Memory B cell (primary cell): ENCODE measurements at regions not wholly inside any gene's neighbourhood (a gene's known extent, or its start where the extent isn't known, plus 50 kb on each side); places are given as distances from the start of the nearest gene placed in this dataset.

Experiments
- ATAC-seq: fragments of 150-1000 bp; cut with Tn5 transposase; 2 replicates; pipeline ENCODE4 v1.10.0; 2021; ENCODE audit warnings: low read depth, mild to moderate bottlenecking, moderate library complexity
- DNase-seq, 2 donors: peaks; one replicate each; pipeline ENCODE4 v3.0.0; 2022; ENCODE audit warnings: low spot score in 2 of 2
- H3K27ac Mint-ChIP-seq: one replicate; pipeline ENCODE4 v1.8.0; 2022; ENCODE audit warnings: mild to moderate bottlenecking, moderate library complexity, mixed read lengths
- H3K27me3 Mint-ChIP-seq: one replicate; pipeline ENCODE4 v1.8.0; 2022; ENCODE audit warnings: mixed read lengths
- H3K36me3 Mint-ChIP-seq: one replicate; pipeline ENCODE4 v1.8.0; 2022; ENCODE audit warnings: mild to moderate bottlenecking, mixed read lengths
- H3K4me1 Mint-ChIP-seq: one replicate; pipeline ENCODE4 v1.8.0; 2022; ENCODE audit warnings: mixed read lengths
- H3K4me3 Mint-ChIP-seq: one replicate; pipeline ENCODE4 v1.8.0; 2022; ENCODE audit warnings: mild to moderate bottlenecking, moderate library complexity, mixed read lengths
- H3K9me3 Mint-ChIP-seq: one replicate; pipeline ENCODE4 v1.8.0; 2022; ENCODE audit warnings: mixed read lengths

DNA sequence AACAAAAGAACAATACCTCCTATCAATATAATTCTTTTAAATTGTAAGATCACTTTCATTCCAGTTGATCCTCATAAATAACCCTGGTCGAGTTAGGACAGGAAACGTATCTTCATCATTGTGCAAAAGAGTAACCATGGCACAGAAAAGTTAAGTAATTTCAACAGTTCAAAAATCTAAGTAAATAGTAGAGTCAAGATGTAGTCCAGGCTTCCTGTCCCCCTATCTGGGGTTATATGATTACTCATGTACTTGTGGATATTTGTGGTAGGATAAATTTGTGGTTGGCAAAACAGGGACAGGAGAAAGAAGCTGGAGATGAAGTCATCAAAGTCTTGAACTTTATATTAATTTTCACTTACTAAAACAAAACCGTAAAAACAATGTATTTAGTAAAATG lies 772.6 kb downstream of the TSN start:
- Mint-ChIP-seq H3K4me1 (no peaks in the 10 kb centered on the region), H3K9me3 (peaks cover 4% of the 10 kb centered on the region), H3K27ac (no peak overlapping the region), H3K36me3 (no peaks in the 10 kb centered on the region), H3K27me3 (no peaks in the 10 kb centered on the region), H3K4me3 (no peak overlapping the region)
- ATAC-seq = no peak
- DNase-seq = no peak

DNA sequence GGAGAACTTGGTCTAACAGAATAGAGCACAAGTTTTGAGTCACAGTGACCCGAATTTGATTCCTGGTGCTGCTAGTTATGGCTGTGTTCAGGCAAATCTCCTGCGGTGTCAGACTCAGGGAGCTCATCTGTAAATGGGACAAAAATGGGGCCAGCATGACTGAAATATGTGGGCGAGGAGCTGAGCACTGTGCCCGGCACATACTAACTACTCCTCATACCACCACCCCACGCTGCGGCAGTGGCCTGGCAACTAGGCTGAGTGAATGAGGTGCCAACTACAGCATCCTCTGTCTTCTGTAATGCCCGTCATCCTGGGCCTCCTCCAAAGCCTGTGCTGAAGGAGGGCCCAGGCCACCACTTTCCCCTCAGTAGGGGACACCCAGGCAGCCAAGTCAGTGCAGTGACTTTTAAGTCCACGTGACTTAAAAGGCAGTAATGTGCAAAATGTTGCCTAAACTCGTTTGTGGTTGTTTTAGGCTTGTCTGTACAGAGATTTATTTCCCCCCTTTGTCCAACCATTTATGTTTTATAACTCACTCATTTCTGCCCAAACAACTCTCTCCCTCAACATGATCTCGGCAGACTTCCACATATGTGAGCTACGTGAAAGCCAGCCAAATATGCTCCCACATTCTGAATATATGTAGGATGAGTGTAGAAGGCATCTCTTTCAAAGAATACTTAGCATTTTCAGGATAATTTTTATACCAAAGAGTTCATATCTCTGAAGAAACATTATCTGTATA lies 773.7 kb downstream of the TSN start:
- ATAC-seq (no peak), DNase-seq (no peak)
- H3K27me3 Mint-ChIP-seq = no peaks in the 10 kb centered on the region
- no peak overlapping the region for H3K4me3 Mint-ChIP-seq
- H3K36me3 Mint-ChIP-seq = no peaks in the 10 kb centered on the region
- H3K9me3 Mint-ChIP-seq = peaks cover 3% of the 10 kb centered on the region
- no peaks in the 10 kb centered on the region for H3K4me1 Mint-ChIP-seq
- no peak overlapping the region for H3K27ac Mint-ChIP-seq

DNA sequence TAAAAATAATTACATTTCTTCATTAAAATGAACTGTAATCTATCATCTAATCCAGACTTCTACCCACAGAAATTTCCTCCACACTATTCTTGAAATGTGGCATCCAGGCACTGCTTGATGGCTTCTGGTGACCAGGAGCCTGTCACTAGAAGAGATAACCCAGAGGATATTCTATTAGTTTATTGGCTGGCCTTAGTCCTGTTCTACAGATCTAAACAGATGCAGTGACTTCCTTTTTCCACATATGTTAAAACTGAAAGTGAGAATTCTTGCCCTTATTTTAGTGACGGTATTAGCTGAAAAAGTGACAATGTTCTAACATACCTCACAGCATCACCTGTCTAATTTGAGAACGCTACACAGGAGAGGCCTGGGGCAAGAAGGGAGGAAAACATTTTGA lies 775.4 kb downstream of the TSN start:
- Mint-ChIP-seq H3K9me3 (peaks cover 5% of the 10 kb centered on the region), H3K4me3 (no peak overlapping the region), H3K4me1 (no peaks in the 10 kb centered on the region), H3K27ac (no peak overlapping the region), H3K27me3 (no peaks in the 10 kb centered on the region), H3K36me3 (no peaks in the 10 kb centered on the region)
- DNase-seq = no peak
- no peak for ATAC-seq

DNA sequence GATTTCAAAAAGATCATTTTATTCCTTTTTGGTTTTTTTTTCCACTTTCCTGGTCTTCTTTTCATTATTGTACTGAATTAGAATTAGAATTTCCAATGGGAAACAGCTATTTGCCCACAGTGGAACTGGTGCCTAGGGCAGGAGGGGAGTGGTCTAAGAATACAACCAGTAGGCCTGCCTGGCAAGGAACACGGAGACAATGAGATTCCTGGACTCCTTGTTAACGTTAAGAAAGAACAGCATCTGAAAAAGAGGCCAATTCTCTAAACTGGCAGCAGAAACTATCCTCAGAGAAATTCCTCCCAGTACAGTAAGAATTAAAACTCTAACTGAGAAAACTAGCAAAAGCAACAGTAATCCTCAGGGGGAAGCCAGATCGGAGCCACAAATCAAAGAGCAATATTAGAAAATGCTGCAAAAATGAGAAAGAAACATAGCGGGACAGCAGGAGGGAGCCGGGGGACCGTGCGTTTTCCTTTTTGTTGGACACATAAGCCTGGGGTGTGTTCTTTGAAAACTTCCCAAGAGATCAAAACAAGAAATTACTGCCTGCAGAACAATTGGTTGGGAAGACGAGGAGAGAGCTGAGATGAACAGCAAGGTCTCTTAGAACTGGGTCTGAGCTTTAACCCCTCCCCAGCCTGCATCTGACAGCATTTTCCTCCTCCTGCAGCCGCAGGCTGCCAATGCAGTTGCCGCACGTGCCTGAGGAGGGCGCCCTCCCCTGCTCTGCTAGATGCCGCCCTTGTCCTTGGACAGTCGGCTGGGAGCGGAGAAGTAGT lies 776.0 kb downstream of the TSN start:
- DNase-seq = no peak
- no peak overlapping the region for H3K4me3 Mint-ChIP-seq
- peaks cover 5% of the 10 kb centered on the region for H3K9me3 Mint-ChIP-seq
- no peak overlapping the region for H3K27ac Mint-ChIP-seq
- ATAC-seq = no peak
- H3K4me1 Mint-ChIP-seq = no peaks in the 10 kb centered on the region
- H3K36me3 Mint-ChIP-seq = no peaks in the 10 kb centered on the region
- H3K27me3 Mint-ChIP-seq = no peaks in the 10 kb centered on the region

DNA sequence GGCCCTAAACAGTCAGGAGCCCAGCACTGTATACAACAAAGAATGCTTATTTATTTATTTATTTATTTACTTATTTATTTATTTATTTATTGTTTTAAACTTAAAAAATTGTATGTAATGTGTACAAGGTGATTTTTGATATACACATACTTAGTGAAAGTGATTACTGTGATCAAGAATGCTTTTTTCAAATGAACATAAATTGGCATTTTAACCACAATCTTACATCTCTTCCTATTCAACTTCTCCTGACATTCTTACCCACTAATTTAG lies 776.6 kb downstream of the TSN start:
- Mint-ChIP-seq H3K36me3 (no peaks in the 10 kb centered on the region), H3K4me3 (no peak overlapping the region), H3K27me3 (no peaks in the 10 kb centered on the region), H3K9me3 (peaks cover 5% of the 10 kb centered on the region), H3K27ac (no peak overlapping the region), H3K4me1 (no peaks in the 10 kb centered on the region)
- ATAC-seq (no peak), DNase-seq (no peak)

DNA sequence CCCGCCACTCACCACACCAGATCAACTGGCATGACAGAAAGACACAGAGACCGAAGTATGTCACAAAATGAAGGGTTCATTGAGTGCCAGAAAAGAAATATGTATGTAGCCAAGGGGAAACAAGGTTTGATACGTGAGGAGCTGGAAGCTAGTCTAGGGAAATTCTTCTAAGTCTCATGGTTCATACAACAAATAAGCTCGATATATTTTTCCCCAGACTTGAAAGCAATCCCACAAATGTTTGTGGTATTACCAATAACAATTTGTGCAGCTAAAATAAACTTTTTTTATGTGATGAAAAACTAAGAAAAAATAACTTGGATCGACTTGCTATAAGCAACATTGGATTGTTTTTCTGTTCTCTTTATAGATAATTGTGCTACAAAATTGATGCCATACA lies 777.0 kb downstream of the TSN start:
- no peaks in the 10 kb centered on the region for H3K36me3 Mint-ChIP-seq
- peaks cover 5% of the 10 kb centered on the region for H3K9me3 Mint-ChIP-seq
- DNase-seq (no peak), ATAC-seq (no peak)
- no peaks in the 10 kb centered on the region for H3K4me1 Mint-ChIP-seq
- no peaks in the 10 kb centered on the region for H3K27me3 Mint-ChIP-seq
- H3K27ac Mint-ChIP-seq = no peak overlapping the region
- H3K4me3 Mint-ChIP-seq = no peak overlapping the region

DNA sequence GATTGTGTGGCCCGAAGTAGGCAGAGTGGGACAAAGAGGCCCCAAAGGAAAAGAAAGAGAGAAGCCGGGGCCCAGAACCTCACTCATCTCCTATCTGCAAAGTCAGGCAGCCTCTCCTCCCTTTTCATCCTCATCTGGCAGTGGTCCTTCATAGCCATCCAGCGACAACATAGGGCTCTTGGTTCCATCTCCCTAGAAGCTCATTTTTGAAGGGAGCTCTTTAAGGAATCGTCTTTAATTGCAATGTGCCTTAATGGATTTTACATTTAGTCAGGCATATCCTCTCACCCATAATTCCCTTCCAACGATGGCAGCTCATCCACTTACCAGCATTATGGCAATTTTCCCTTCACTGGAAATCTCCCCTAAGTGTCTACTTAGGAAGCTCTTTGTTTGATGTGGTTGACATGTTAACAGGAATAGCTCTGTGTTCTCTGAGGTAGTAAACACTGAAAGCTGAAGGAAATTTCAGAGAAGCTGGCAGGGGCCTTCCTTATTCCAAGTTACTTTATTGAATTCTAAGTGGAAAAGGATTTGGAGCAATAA lies 780.6 kb downstream of the TSN start:
- Mint-ChIP-seq H3K27ac (no peak overlapping the region), H3K9me3 (peaks cover 9% of the 10 kb centered on the region), H3K4me3 (no peak overlapping the region), H3K36me3 (no peaks in the 10 kb centered on the region), H3K27me3 (peaks cover 2% of the 10 kb centered on the region), H3K4me1 (no peaks in the 10 kb centered on the region)
- DNase-seq = no peak
- no peak for ATAC-seq

DNA sequence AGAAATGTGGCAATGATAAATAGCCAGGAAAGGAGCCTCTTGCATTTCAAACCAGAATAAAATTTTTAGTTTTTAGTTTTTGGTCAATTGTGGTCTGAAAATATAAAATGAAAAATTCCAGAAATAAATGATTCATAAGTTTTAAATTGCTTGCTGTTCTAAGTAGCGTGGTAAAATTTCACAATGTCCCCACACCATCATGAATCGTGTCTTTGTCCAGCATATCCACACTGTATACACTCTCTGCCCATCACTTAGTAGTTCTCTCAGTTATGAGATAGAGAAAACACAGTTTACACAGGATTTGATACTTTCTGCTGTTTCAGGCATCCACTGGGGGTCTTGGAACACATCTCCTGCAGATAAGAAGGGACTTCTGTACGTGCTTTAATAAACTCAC lies 783.9 kb downstream of the TSN start:
- Mint-ChIP-seq H3K27ac (no peak overlapping the region), H3K4me3 (no peak overlapping the region), H3K9me3 (peaks cover 12% of the 10 kb centered on the region), H3K36me3 (no peaks in the 10 kb centered on the region), H3K27me3 (peaks cover 2% of the 10 kb centered on the region), H3K4me1 (no peaks in the 10 kb centered on the region)
- no peak for ATAC-seq
- no peak for DNase-seq

DNA sequence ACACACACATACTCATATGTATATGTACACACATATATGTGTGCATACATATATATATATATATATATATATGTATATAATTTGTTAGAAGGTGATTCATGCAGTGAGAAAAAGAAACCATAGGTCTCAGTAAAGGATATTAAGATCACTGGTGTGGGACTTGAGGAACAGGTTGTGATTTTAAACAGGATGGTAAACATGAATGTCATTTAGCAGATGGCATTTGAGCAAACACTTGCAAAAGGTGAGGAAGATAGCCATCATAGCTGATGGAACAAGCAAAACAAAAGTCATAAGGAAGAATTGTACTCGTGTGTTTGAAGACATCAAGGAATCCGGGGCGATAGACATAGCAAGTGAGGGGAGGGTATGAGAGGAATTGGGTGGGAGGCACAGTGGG lies 784.5 kb downstream of the TSN start:
- H3K27ac Mint-ChIP-seq = no peak overlapping the region
- DNase-seq (no peak), ATAC-seq (no peak)
- no peak overlapping the region for H3K4me3 Mint-ChIP-seq
- H3K36me3 Mint-ChIP-seq = no peaks in the 10 kb centered on the region
- peaks cover 12% of the 10 kb centered on the region for H3K9me3 Mint-ChIP-seq
- H3K4me1 Mint-ChIP-seq = no peaks in the 10 kb centered on the region
- peaks cover 2% of the 10 kb centered on the region for H3K27me3 Mint-ChIP-seq

DNA sequence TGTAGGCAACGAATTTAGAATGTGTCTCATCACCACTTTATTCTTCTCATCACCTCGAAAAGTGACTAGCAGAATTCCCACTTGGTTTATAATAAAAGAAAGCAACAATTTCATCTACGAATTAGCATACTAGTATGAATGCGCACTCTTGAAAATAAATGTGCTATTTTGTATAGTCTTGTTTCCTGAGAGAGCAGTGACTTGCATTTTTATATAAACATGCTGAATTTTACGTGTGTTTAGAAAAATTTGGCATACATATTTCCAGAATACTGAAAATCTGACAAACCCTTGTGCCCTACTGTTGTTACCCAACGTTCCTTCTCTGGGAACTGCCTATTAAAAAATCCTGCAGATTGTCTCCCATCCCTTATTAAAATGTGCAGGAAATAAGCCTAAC lies 786.8 kb downstream of the TSN start:
- Mint-ChIP-seq H3K4me3 (no peak overlapping the region), H3K27me3 (peaks cover 2% of the 10 kb centered on the region), H3K4me1 (no peaks in the 10 kb centered on the region), H3K36me3 (no peaks in the 10 kb centered on the region), H3K27ac (no peak overlapping the region), H3K9me3 (peaks cover 7% of the 10 kb centered on the region)
- no peak for ATAC-seq
- no peak for DNase-seq

DNA sequence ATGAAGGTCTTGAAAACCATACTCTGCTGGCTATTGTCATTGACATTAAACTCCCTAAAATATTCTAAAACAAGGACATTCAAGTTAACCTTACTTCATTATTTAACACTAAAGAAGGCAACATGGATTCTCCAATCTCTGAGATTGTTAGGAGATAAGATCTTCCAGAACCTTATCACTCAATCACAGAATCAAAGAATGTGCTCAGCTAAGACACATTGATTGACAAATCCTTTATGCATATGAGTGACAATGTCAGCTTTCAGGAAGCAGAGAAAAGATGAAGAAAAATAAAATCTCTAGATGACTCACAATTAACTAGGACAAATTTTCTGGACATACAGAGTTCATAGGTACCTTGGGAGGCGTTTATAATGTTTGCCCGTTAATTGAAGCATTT lies 787.2 kb downstream of the TSN start:
- no peak for ATAC-seq
- no peak for DNase-seq
- H3K4me1 Mint-ChIP-seq = no peaks in the 10 kb centered on the region
- peaks cover 2% of the 10 kb centered on the region for H3K27me3 Mint-ChIP-seq
- no peak overlapping the region for H3K4me3 Mint-ChIP-seq
- H3K36me3 Mint-ChIP-seq = no peaks in the 10 kb centered on the region
- H3K9me3 Mint-ChIP-seq = peaks cover 7% of the 10 kb centered on the region
- no peak overlapping the region for H3K27ac Mint-ChIP-seq

DNA sequence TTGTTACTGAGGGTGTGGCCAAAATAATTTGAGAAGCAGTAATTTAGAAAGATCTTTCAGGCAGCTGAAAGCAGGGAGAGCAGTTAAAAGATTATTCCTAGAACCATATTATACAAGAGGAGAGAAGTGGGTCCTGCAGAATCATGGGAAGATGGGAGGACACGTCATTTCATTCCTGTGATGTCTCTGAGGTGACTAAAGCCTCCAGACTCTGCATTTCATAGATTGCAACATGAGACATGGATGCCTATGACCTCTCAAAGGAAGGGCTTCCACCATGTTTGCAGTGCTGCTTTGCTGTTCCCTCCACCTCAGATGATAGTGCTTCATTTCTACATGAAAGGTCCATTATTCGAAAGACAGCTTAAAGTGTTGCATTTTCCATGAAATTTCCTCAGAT lies 788.4 kb downstream of the TSN start:
- Mint-ChIP-seq H3K9me3 (peaks cover 6% of the 10 kb centered on the region), H3K27me3 (peaks cover 2% of the 10 kb centered on the region), H3K4me3 (no peak overlapping the region), H3K4me1 (no peaks in the 10 kb centered on the region), H3K36me3 (no peaks in the 10 kb centered on the region), H3K27ac (no peak overlapping the region)
- no peak for ATAC-seq
- DNase-seq = no peak

DNA sequence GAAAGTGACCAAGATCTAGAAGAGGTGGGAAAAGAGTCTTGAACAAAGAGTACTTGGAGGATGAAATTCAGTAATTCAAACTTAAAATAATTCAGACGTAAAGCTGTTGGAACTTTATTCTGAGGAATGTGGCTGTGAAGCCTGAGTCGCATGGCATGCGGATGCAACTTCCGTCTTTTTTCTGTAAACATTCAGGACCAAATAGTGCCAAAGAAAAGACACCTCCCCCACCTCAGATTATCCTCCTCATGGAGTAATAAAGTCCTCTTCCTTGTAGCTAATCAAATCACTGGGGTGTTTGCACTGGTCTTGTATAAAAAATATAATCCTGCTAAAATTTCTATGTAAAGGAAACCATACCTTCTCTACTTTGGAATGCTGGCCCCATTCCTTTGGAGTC lies 790.4 kb downstream of the TSN start:
- ATAC-seq = no peak
- no peaks in the 10 kb centered on the region for H3K36me3 Mint-ChIP-seq
- no peak overlapping the region for H3K4me3 Mint-ChIP-seq
- H3K4me1 Mint-ChIP-seq = no peaks in the 10 kb centered on the region
- H3K27ac Mint-ChIP-seq = no peak overlapping the region
- H3K27me3 Mint-ChIP-seq = no peaks in the 10 kb centered on the region
- peaks cover 9% of the 10 kb centered on the region for H3K9me3 Mint-ChIP-seq
- DNase-seq = no peak

DNA sequence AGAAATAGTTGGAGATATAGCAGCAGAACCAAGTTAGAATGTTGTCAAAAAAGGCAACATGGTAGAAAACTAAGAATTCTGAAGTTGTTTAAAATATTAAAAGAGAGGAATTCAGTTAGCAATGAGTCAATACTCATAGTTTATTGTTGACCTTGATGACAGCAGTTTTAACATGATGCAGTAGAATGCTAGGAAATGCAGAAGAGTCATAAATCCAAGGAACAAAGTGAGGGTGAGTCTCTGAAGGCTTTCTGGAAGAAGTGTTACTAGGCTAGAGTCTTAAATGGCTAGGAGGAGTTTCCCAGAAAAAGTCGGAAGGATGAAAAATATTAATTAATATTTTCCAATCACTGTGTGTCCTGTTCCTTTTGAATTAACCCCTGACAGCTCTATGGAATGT lies 807.3 kb downstream of the TSN start:
- Mint-ChIP-seq H3K36me3 (no peaks in the 10 kb centered on the region), H3K27ac (no peak overlapping the region), H3K4me1 (no peaks in the 10 kb centered on the region), H3K27me3 (no peaks in the 10 kb centered on the region), H3K9me3 (no peaks in the 10 kb centered on the region), H3K4me3 (no peak overlapping the region)
- no peak for DNase-seq
- no peak for ATAC-seq

DNA sequence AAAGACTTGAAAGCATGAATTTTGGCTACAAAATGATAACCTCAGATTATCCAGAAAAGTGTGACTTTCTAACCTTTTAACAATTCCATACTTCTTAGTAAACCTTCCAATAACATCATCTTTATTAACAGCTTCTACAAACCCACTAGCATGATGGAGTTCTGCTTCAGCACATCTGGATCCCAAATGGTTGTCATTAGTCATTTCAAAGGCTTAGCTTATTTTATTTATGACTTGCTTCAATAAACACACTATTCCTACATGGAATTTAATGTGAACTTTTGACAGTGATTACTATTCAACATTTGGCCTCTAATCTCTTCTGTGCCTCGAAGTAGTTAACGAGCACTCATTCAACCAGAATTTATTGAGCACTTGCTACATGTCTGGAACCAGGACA lies 808.3 kb downstream of the TSN start:
- H3K9me3 Mint-ChIP-seq = no peaks in the 10 kb centered on the region
- H3K27me3 Mint-ChIP-seq = no peaks in the 10 kb centered on the region
- no peak for DNase-seq
- H3K4me3 Mint-ChIP-seq = no peak overlapping the region
- no peak overlapping the region for H3K27ac Mint-ChIP-seq
- H3K36me3 Mint-ChIP-seq = no peaks in the 10 kb centered on the region
- no peak for ATAC-seq
- H3K4me1 Mint-ChIP-seq = no peaks in the 10 kb centered on the region
